ENCODE measurements at regions not wholly inside any gene's neighbourhood (a gene's known extent, or its start where the extent isn't known, plus 50 kb on each side); places are given as distances from the start of the nearest gene placed in this dataset.

DNA sequence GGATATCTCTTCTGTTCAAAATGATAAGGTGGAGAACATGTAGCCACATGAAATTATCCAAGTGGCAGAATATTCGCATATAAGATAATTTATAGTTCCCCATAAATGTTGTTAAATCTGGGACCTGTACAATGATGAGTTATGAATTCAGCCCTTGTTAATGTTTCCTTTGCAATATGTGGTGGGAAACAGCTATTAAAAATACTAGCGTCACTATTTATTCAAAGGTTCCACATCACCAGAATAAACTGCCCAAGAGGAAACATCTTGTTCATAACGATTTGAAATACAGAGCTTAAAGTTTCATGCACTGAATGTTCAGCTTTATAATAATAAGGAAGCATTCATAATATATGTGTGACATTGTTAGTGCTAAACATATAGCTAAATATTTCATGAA is 223.9 kb upstream of the TCF4 start:
- Histone ChIP-seq H3K18ac (ENCODE audit: low read depth, low read length) (no peak overlapping the region), H3K36me3 (ENCODE audit: control insufficient read depth, insufficient read depth, low read length) (no peaks in the 10 kb centered on the region), H2BK120ac (ENCODE audit: low read depth, low read length) (no peak overlapping the region), H2AK5ac (ENCODE audit: low read depth, low read length) (no peak overlapping the region), H2BK15ac (ENCODE audit: low read depth, low read length) (no peak overlapping the region), H3K79me1 (ENCODE audit: low read depth in 1 of 2, low read length in 2 of 2) (no peaks in the 10 kb centered on the region), H3K4ac (ENCODE audit: low read depth, low read length) (no peak overlapping the region), H3K14ac (replicated peaks; ENCODE audit: low read depth, low read length) (no peak overlapping the region), H2AK9ac (replicated peaks; ENCODE audit: low read depth, low read length, poor library complexity) (no peak overlapping the region), H4K5ac (ENCODE audit: low read depth, low read length) (no peak overlapping the region), H3K4me1 (ENCODE audit: control insufficient read depth, insufficient read depth, low read length) (0 out of 2 replicates have a peak, but pooled peaks cover 1% of the 10 kb centered on the region), H3K27ac (ENCODE audit: insufficient read depth, low read length) (no peak overlapping the region), H3K4me2 (ENCODE audit: low read depth, low read length) (no peak overlapping the region), H3K9me3 (ENCODE audit: control insufficient read depth, insufficient read depth, low read length) (no peaks in the 10 kb centered on the region), H3K56ac (ENCODE audit: extremely low read depth, insufficient read depth, low read length) (no peak overlapping the region), H3K27me3 (ENCODE audit: control insufficient read depth, insufficient read depth, low read length) (no peaks in the 10 kb centered on the region), H3K23ac (ENCODE audit: low read depth, low read length) (no peak overlapping the region), H4K91ac (ENCODE audit: insufficient read depth, low read depth, low read length) (no peak overlapping the region), H3K9me1 (ENCODE audit: insufficient read depth, low read length) (no peaks in the 10 kb centered on the region), H2AFZ (replicated peaks; ENCODE audit: low read length, poor library complexity) (no peak overlapping the region), H2BK5ac (ENCODE audit: low read depth, low read length, poor library complexity, severe bottlenecking) (no peak overlapping the region), H4K8ac (ENCODE audit: low read depth in 2 of 2, low read length in 2 of 2) (no peak overlapping the region), H4K20me1 (ENCODE audit: insufficient read depth, low read length) (no peaks in the 10 kb centered on the region), H2BK20ac (ENCODE audit: low read depth, low read length) (no peak overlapping the region), H3K4me3 (ENCODE audit: insufficient read depth, low read depth, low read length) (no peak overlapping the region), H3K9ac (ENCODE audit: low read depth, low read length) (no peak overlapping the region)
- TF ChIP-seq POLR2A (IDR thresholded peaks at IDR 0.05; ENCODE audit: low read depth, low read length) (no peak), BHLHE40 (IDR thresholded peaks at IDR 0.05; ENCODE audit: low read depth, low read length) (no peak), CHD1 (IDR thresholded peaks at IDR 0.05; ENCODE audit: low read depth, low read length) (no peak), RCOR1 (IDR thresholded peaks at IDR 0.05; ENCODE audit: insufficient replicate concordance, low read length) (no peak), MAFK (IDR thresholded peaks at IDR 0.05; ENCODE audit: low read depth, low read length) (no peak), SMC3 (IDR thresholded peaks at IDR 0.05; ENCODE audit: low read depth, low read length) (no peak), MAZ (IDR thresholded peaks at IDR 0.05; ENCODE audit: borderline replicate concordance, low read depth, low read length) (no peak), RAD21 (IDR thresholded peaks at IDR 0.05; ENCODE audit: low read length) (no peak)
- TF ChIP-seq, protein P1, sequence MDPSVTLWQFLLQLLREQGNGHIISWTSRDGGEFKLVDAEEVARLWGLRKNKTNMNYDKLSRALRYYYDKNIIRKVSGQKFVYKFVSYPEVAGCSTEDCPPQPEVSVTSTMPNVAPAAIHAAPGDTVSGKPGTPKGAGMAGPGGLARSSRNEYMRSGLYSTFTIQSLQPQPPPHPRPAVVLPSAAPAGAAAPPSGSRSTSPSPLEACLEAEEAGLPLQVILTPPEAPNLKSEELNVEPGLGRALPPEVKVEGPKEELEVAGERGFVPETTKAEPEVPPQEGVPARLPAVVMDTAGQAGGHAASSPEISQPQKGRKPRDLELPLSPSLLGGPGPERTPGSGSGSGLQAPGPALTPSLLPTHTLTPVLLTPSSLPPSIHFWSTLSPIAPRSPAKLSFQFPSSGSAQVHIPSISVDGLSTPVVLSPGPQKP (IDR thresholded peaks at IDR 0.05; ENCODE audit: borderline replicate concordance, low read depth, low read length) = no peak
- TF ChIP-seq, protein P2, sequence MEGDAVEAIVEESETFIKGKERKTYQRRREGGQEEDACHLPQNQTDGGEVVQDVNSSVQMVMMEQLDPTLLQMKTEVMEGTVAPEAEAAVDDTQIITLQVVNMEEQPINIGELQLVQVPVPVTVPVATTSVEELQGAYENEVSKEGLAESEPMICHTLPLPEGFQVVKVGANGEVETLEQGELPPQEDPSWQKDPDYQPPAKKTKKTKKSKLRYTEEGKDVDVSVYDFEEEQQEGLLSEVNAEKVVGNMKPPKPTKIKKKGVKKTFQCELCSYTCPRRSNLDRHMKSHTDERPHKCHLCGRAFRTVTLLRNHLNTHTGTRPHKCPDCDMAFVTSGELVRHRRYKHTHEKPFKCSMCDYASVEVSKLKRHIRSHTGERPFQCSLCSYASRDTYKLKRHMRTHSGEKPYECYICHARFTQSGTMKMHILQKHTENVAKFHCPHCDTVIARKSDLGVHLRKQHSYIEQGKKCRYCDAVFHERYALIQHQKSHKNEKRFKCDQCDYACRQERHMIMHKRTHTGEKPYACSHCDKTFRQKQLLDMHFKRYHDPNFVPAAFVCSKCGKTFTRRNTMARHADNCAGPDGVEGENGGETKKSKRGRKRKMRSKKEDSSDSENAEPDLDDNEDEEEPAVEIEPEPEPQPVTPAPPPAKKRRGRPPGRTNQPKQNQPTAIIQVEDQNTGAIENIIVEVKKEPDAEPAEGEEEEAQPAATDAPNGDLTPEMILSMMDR (conservative IDR thresholded peaks at IDR 0.05; ENCODE audit: low read depth, low read length) = no peak
- CTCF ChIA-PET = interaction anchor here (1.0 kb wide), 1 partner anchor 29 kb away, joined by 3 read pairs; no protein-coding TSS in a partner anchor
- in situ Hi-C loops (cut with MboI; ENCODE audit: low sequenced_read_pairs) = no loop called here
- no TSS peak for BruUV-seq (replicated peaks)
- dilution Hi-C loops (cut with HindIII; ENCODE audit: low sequenced_read_pairs, unreplicated experiment) = no loop called here
- intact Hi-C loops (cut with micrococcal nuclease) = no loop called here
- ATAC-seq (ENCODE audit: low read depth) (no peak), DNase-seq (no peak)
- no CpG with 5 or more reads among the region's 3 CpGs for WGBS, 2 experiments (ENCODE audit: extremely low coverage in 2 of 2, insufficient read length in 1 of 2)
- POLR2A ChIA-PET (ENCODE audit: unreplicated experiment) = no interaction called here

Data from IMR-90 (cell line).